SH-SY5Y (cell line): ENCODE measurements at regions not wholly inside any gene's neighbourhood (a gene's known extent, or its start where the extent isn't known, plus 50 kb on each side); places are given as distances from the start of the nearest gene placed in this dataset.

ENCODE experiments used
- GATA2 ChIP-seq: IDR thresholded peaks from 2 replicates; pipeline ENCODE4 v1.6.1; 2011; ENCODE audit warnings: mild to moderate bottlenecking, low read depth, low read length
- GATA3 ChIP-seq: IDR thresholded peaks from 2 replicates; pipeline ENCODE4 v1.6.1; 2011; ENCODE audit warnings: low read depth, mild to moderate bottlenecking, low read length, moderate library complexity

DNA sequence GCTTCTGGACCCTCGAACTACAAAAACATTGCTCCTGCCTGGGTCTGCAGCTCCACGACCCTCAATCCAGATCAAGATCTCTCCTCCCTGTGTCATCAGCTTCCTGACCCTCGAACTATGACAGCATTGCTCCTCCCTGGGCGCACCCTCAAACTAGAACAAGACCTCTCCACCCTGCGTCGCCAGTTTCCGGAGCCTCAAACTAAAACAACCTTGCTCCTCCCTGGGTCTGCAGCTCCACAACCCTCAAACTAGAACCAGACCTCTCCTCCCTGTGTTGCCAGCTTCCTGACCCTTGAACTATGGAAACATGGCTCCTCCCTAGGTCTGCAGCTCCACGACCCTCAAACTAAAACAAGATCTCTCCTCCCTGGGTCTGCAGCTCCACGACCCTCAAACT is 339.7 kb upstream of the SULF2 start:
- TF ChIP-seq GATA2 (no peak), GATA3 (no peak)
